ENCODE measurements at regions not wholly inside any gene's neighbourhood (a gene's known extent, or its start where the extent isn't known, plus 50 kb on each side); places are given as distances from the start of the nearest gene placed in this dataset.

- WGBS, 2 donors, result 87 to 92% methylated on average over 1 of the region's 1 CpG
- no peak overlapping the region for H3K4me3 ChIP-seq
- H3K9me3 ChIP-seq, result no peaks in the 10 kb centered on the region
- no peak overlapping the region for H3K27ac ChIP-seq
- no peaks in the 10 kb centered on the region for H3K4me1 ChIP-seq
- intact Hi-C loops (cut with DNase I), result no loop called here
- no peaks in the 10 kb centered on the region for H3K36me3 ChIP-seq
- no peaks in the 10 kb centered on the region for H3K27me3 ChIP-seq
- no peak for TF ChIP-seq POLR2AphosphoS5 (IDR thresholded peaks at IDR 0.05)
- TF ChIP-seq CTCF (IDR thresholded peaks at IDR 0.05), result no peak
- TF ChIP-seq EP300 (IDR thresholded peaks at IDR 0.05), result no peak
- no peak for TF ChIP-seq POLR2A (IDR thresholded peaks at IDR 0.05)
- no peak for DNase-seq
These were observed 733.5 kb downstream of the SOCS6 start for GRCh38 chr18:71022389-71022788.

GRCh38 chr18:71021030-71021362, 732.2 kb downstream of the SOCS6 start:
- no peak for TF ChIP-seq POLR2A (IDR thresholded peaks at IDR 0.05)
- TF ChIP-seq EP300 (IDR thresholded peaks at IDR 0.05), result no peak
- TF ChIP-seq POLR2AphosphoS5 (IDR thresholded peaks at IDR 0.05), result no peak
- no peak for TF ChIP-seq CTCF (IDR thresholded peaks at IDR 0.05)
- Histone ChIP-seq H3K27ac (no peak overlapping the region), H3K9me3 (no peaks in the 10 kb centered on the region), H3K36me3 (no peaks in the 10 kb centered on the region), H3K27me3 (no peaks in the 10 kb centered on the region), H3K4me1 (no peaks in the 10 kb centered on the region), H3K4me3 (no peak overlapping the region)
- DNase-seq, result no peak
- WGBS, 2 donors, result 96 to 97% methylated on average over 2 of the region's 2 CpGs
- intact Hi-C loops (cut with DNase I), result no loop called here

GRCh38 chr18:71020342-71021029, 731.6 kb downstream of the SOCS6 start:
- no peaks in the 10 kb centered on the region for H3K36me3 ChIP-seq
- H3K27ac ChIP-seq, result no peak overlapping the region
- H3K4me3 ChIP-seq, result no peak overlapping the region
- no peak for DNase-seq
- H3K27me3 ChIP-seq, result no peaks in the 10 kb centered on the region
- TF ChIP-seq CTCF (IDR thresholded peaks at IDR 0.05) (no peak), POLR2A (IDR thresholded peaks at IDR 0.05) (no peak), POLR2AphosphoS5 (IDR thresholded peaks at IDR 0.05) (no peak), EP300 (IDR thresholded peaks at IDR 0.05) (no peak)
- H3K9me3 ChIP-seq, result no peaks in the 10 kb centered on the region
- 78 to 86% methylated on average over 3 of the region's 3 CpGs for WGBS, 2 donors
- intact Hi-C loops (cut with DNase I), result no loop called here
- H3K4me1 ChIP-seq, result no peaks in the 10 kb centered on the region

GRCh38 chr18:71018816-71019215, 730.0 kb downstream of the SOCS6 start:
- TF ChIP-seq POLR2AphosphoS5 (IDR thresholded peaks at IDR 0.05), result no peak
- no peak for TF ChIP-seq EP300 (IDR thresholded peaks at IDR 0.05)
- no peak for TF ChIP-seq POLR2A (IDR thresholded peaks at IDR 0.05)
- no peak for TF ChIP-seq CTCF (IDR thresholded peaks at IDR 0.05)
- H3K27ac ChIP-seq, result no peak overlapping the region
- no peaks in the 10 kb centered on the region for H3K9me3 ChIP-seq
- intact Hi-C loops (cut with DNase I), result no loop called here
- H3K4me1 ChIP-seq, result no peaks in the 10 kb centered on the region
- no peak overlapping the region for H3K4me3 ChIP-seq
- no peak for DNase-seq
- no peaks in the 10 kb centered on the region for H3K27me3 ChIP-seq
- no peaks in the 10 kb centered on the region for H3K36me3 ChIP-seq

- Histone ChIP-seq H3K4me1 (no peaks in the 10 kb centered on the region), H3K27me3 (no peaks in the 10 kb centered on the region), H3K4me3 (no peak overlapping the region), H3K9me3 (no peaks in the 10 kb centered on the region), H3K27ac (no peak overlapping the region), H3K36me3 (no peaks in the 10 kb centered on the region)
- TF ChIP-seq EP300 (IDR thresholded peaks at IDR 0.05) (no peak), POLR2A (IDR thresholded peaks at IDR 0.05) (no peak), CTCF (IDR thresholded peaks at IDR 0.05) (no peak)
- WGBS, 2 donors, result 81 to 84% methylated on average over 1 of the region's 1 CpG
- DNase-seq, result no peak
- intact Hi-C loops (cut with DNase I), result no loop called here
These were observed 723.9 kb downstream of the SOCS6 start for GRCh38 chr18:71012789-71013188.
